Calu3 (cell line): ENCODE measurements at regions not wholly inside any gene's neighbourhood (a gene's known extent, or its start where the extent isn't known, plus 50 kb on each side); places are given as distances from the start of the nearest gene placed in this dataset.
A peak's percentile ranks its signal among the peaks of the same experiment; 100 is the strongest.

ENCODE experiments used
- BruUV-seq: library from RNA; stranded (reverse); fragments of 400-500 nt; replicated peaks from 2 replicates; lab custom pipeline; 2021; lab: Mats Ljungman, UMichigan
- CTCF ChIA-PET: fragments of 300-600 bp; sonication (Branson Sonifier 250); formaldehyde crosslinking; loops from one replicate; lab custom pipeline; 2022; ENCODE audit warnings: antibody characterized with exemption; lab: Charles Lee
- DNase-seq: peaks from one replicate; pipeline ENCODE4 v3.0.0; 2022
- H3K27ac Mint-ChIP-seq: one replicate; pipeline ENCODE4 v1.8.0; 2022; ENCODE audit warnings: mixed read lengths; ENCODE audit not compliant: unreplicated experiment
- H3K27me3 Mint-ChIP-seq: one replicate; pipeline ENCODE4 v1.8.0; 2022; ENCODE audit warnings: mixed read lengths; ENCODE audit not compliant: unreplicated experiment
- H3K36me3 Mint-ChIP-seq: one replicate; pipeline ENCODE4 v1.8.0; 2022; ENCODE audit warnings: mild to moderate bottlenecking, moderate library complexity, mixed read lengths; ENCODE audit not compliant: insufficient read depth, unreplicated experiment
- H3K4me1 Mint-ChIP-seq: one replicate; pipeline ENCODE4 v1.8.0; 2022; ENCODE audit warnings: mild to moderate bottlenecking, low read depth, mixed read lengths; ENCODE audit not compliant: unreplicated experiment
- H3K4me3 Mint-ChIP-seq: one replicate; pipeline ENCODE4 v1.8.0; 2022; ENCODE audit warnings: mild to moderate bottlenecking, low read depth, moderate library complexity, mixed read lengths; ENCODE audit not compliant: unreplicated experiment
- H3K9me3 Mint-ChIP-seq: one replicate; pipeline ENCODE4 v1.8.0; 2022; ENCODE audit warnings: low read depth, mixed read lengths; ENCODE audit not compliant: unreplicated experiment
- CTCF ChIP-seq: fragments of 200-600 bp; IDR thresholded peaks from one replicate; pipeline ENCODE4 v1.8.0; 2022; ENCODE audit warnings: antibody characterized with exemption; ENCODE audit not compliant: unreplicated experiment
- intact Hi-C: fragments of 100-400 bp; cut with micrococcal nuclease; formaldehyde crosslinking; loops from one replicate; pipeline ENCODE4 v1.10.0; 2022; ENCODE audit not compliant: unreplicated experiment

GRCh38 chr6:28751514-28751913 lies 172.3 kb downstream of the TRIM27 start:
- BruUV-seq = no TSS peak
- Mint-ChIP-seq H3K36me3 (peaks cover 10% of the 10 kb centered on the region), H3K27ac (no peak overlapping the region), H3K4me1 (peaks cover 12% of the 10 kb centered on the region), H3K27me3 (no peaks in the 10 kb centered on the region), H3K9me3 (no peaks in the 10 kb centered on the region), H3K4me3 (no peak overlapping the region)
- CTCF ChIA-PET = interaction anchor here (0.6 kb wide), 1 partner anchor 33 kb away, joined by 3 read pairs; no protein-coding TSS in a partner anchor
- intact Hi-C loops = loop anchor here (10.0 kb wide), 1 partner anchor 63 kb away; no protein-coding TSS in a partner anchor
- TF ChIP-seq CTCF = no peak
- no peak for DNase-seq

DNA sequence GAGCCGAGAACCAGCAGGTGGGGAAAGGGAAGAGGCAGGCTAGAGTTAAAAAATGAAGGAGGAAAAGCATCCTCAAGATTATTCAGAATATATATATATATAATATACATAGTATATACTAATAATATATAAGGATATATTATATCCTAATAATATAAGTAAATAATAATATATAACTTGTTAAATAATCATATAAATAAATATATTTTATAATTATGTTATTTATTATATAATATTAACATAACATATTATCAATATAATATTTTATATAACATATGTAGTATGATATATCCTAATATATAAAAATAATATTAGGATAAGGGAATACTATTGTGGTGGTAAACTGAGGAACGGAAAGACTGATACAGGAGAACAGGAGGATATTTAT lies 171.8 kb downstream of the TRIM27 start:
- Mint-ChIP-seq H3K4me3 (no peak overlapping the region), H3K27ac (no peak overlapping the region), H3K36me3 (peaks cover 10% of the 10 kb centered on the region), H3K4me1 (peaks cover 12% of the 10 kb centered on the region), H3K9me3 (no peaks in the 10 kb centered on the region), H3K27me3 (no peaks in the 10 kb centered on the region)
- no peak for TF ChIP-seq CTCF
- no peak for DNase-seq
- BruUV-seq = no TSS peak
- intact Hi-C loops = loop anchor here (10.0 kb wide), 1 partner anchor 63 kb away; no protein-coding TSS in a partner anchor
- CTCF ChIA-PET = no interaction called here

DNA sequence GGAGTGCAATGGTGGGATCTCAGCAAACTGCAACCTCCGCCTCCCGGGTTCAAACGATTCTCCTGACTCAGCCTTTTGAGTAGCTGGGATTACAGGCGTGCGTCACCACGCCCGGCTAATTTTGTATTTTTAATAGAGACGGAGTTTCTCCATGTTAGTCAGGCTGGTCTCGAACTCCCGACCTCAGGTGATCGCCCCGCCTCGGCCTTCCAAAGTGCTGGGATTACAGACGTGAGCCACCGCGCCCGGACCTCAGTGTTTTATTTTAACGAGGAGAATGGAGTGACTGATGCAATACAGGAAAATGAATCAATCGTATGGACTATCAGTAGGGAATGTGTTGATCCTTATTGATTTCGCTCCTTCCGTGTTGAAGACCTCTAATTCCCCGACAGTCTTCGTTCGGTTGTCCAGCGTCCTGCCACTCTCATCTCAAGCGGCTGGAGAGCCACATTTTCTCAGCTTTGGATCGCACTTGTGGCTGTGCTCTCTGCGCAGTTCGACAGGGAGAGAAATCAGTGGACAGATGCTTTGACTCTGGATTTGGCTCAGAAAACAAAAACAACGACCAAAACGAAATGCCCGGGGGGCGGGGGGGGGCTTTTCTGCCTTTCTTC lies 166.2 kb downstream of the TRIM27 start:
- no peak for TF ChIP-seq CTCF
- no peaks in the 10 kb centered on the region for H3K27me3 Mint-ChIP-seq
- CTCF ChIA-PET = interaction anchor here (1.0 to 1.2 kb wide), 3 partner anchors 10 to 259 kb away, joined by 3 to 5 read pairs (median 3); no protein-coding TSS in a partner anchor
- BruUV-seq = no TSS peak
- DNase-seq = no peak
- no peaks in the 10 kb centered on the region for H3K9me3 Mint-ChIP-seq
- intact Hi-C loops = loop anchor here (5.0 to 10.0 kb wide), 2 partner anchors 35 to 57 kb away; no protein-coding TSS in a partner anchor
- H3K4me1 Mint-ChIP-seq = peaks cover 18% of the 10 kb centered on the region
- peak overlapping the region; percentile 70 for H3K27ac Mint-ChIP-seq
- H3K4me3 Mint-ChIP-seq = peak overlapping the region; percentile 68
- peaks cover 12% of the 10 kb centered on the region for H3K36me3 Mint-ChIP-seq

GRCh38 chr6:28758046-28758817 lies 165.6 kb downstream of the TRIM27 start:
- Mint-ChIP-seq H3K27ac (peak overlapping the region; percentile 70), H3K27me3 (no peaks in the 10 kb centered on the region), H3K4me1 (peaks cover 18% of the 10 kb centered on the region), H3K9me3 (no peaks in the 10 kb centered on the region), H3K4me3 (peak overlapping the region; percentile 68), H3K36me3 (peaks cover 12% of the 10 kb centered on the region)
- no TSS peak for BruUV-seq
- CTCF ChIA-PET = interaction anchor here (1.0 to 1.2 kb wide), 3 partner anchors 11 to 258 kb away, joined by 3 to 5 read pairs (median 3); no protein-coding TSS in a partner anchor
- TF ChIP-seq CTCF = no peak
- peak; percentile 86 for DNase-seq
- intact Hi-C loops = loop anchor here (5.0 to 10.0 kb wide), 2 partner anchors 34 to 57 kb away; no protein-coding TSS in a partner anchor
